HG03280 (cell line): ENCODE measurements at regions not wholly inside any gene's neighbourhood (a gene's known extent, or its start where the extent isn't known, plus 50 kb on each side); places are given as distances from the start of the nearest gene placed in this dataset.
"Not testable (repeated sequence)": the region's sequence is repeated elsewhere in the genome, so short reads cannot be mapped to it uniquely, and the experiment has no call there.

Source experiments
- ATAC-seq: cut with Tn5 transposase; IDR thresholded peaks from one replicate; pipeline ENCODE4 v1.9.1; 2021; ENCODE audit warnings: mild to moderate bottlenecking, moderate library complexity; ENCODE audit not compliant: unreplicated experiment

GRCh38 chr21:36591326-36591970, 107.5 kb upstream of the SIM2 start:
- ATAC-seq = no peak

GRCh38 chr21:36596174-36596573, 102.7 kb upstream of the SIM2 start:
- no peak for ATAC-seq

GRCh38 chr21:36601362-36601761, 97.6 kb upstream of the SIM2 start:
- ATAC-seq = no peak

GRCh38 chr21:36602735-36603134, 96.2 kb upstream of the SIM2 start:
- no peak for ATAC-seq

GRCh38 chr21:36603221-36603620, 95.7 kb upstream of the SIM2 start:
- no peak for ATAC-seq

GRCh38 chr21:36605426-36605825, 93.5 kb upstream of the SIM2 start:
- ATAC-seq = no peak

GRCh38 chr21:36606287-36606982, 92.5 kb upstream of the SIM2 start:
- no peak for ATAC-seq

- no peak for ATAC-seq
Observed at GRCh38 chr21:36606983-36607325, 92.0 kb upstream of the SIM2 start.

- no peak for ATAC-seq
Observed at GRCh38 chr21:36608041-36608896, 90.6 kb upstream of the SIM2 start.

GRCh38 chr21:36608897-36609225, 90.1 kb upstream of the SIM2 start:
- no peak for ATAC-seq

- no peak for ATAC-seq
Observed at GRCh38 chr21:36609654-36610053, 89.3 kb upstream of the SIM2 start.

- ATAC-seq = no peak
Observed at GRCh38 chr21:36610201-36610600, 88.7 kb upstream of the SIM2 start.

- no peak for ATAC-seq
Observed at GRCh38 chr21:36610935-36611334, 88.0 kb upstream of the SIM2 start.

GRCh38 chr21:36611379-36611778, 87.5 kb upstream of the SIM2 start:
- no peak for ATAC-seq

- ATAC-seq = no peak
Observed at GRCh38 chr21:36613059-36613458, 85.9 kb upstream of the SIM2 start.

GRCh38 chr21:36613554-36613953, 85.4 kb upstream of the SIM2 start:
- no peak for ATAC-seq

GRCh38 chr21:36615274-36615964, 83.5 kb upstream of the SIM2 start:
- no peak for ATAC-seq

- ATAC-seq = not testable (repeated sequence)
Observed at GRCh38 chr21:36616773-36617172, 82.1 kb upstream of the SIM2 start.

- ATAC-seq = not testable (repeated sequence)
Observed at GRCh38 chr21:36621794-36622193, 77.1 kb upstream of the SIM2 start.

- no peak for ATAC-seq
Observed at GRCh38 chr21:36624105-36624504, 74.8 kb upstream of the SIM2 start.

- no peak for ATAC-seq
Observed at GRCh38 chr21:36626791-36627190, 72.1 kb upstream of the SIM2 start.
